Breast epithelium (tissue), 3 donors: ENCODE measurements at regions not wholly inside any gene's neighbourhood (a gene's known extent, or its start where the extent isn't known, plus 50 kb on each side); places are given as distances from the start of the nearest gene placed in this dataset.

Experiments used
- CTCF ChIP-seq, 3 donors: fragments of 450-650 bp; IDR thresholded peaks; one replicate each; pipeline ENCODE4 v1.5.1; 2016 to 2017; ENCODE audit warnings: antibody characterized with exemption in 3 of 3, mild to moderate bottlenecking in 3 of 3, moderate library complexity in 3 of 3
- POLR2A ChIP-seq: fragments of 450-650 bp; IDR thresholded peaks from one replicate; pipeline ENCODE4 v1.6.1; 2016; ENCODE audit warnings: antibody characterized with exemption, mild to moderate bottlenecking, moderate library complexity
- POLR2AphosphoS5 ChIP-seq, 3 donors: sonication (generic); formaldehyde crosslinking; IDR thresholded peaks; one replicate each; pipeline ENCODE4 v1.6.1; 2017; ENCODE audit warnings: antibody characterized with exemption in 3 of 3

GRCh38 chr22:49094151-49094550, 733.5 kb downstream of the BRD1 start:
- TF ChIP-seq CTCF (IDR thresholded peaks at IDR 0.05) (no peak), POLR2A (no peak), POLR2AphosphoS5 (IDR thresholded peaks at IDR 0.05) (no peak)
